ENCODE measurements at regions not wholly inside any gene's neighbourhood (a gene's known extent, or its start where the extent isn't known, plus 50 kb on each side); places are given as distances from the start of the nearest gene placed in this dataset.
"Not testable (repeated sequence)": the region's sequence is repeated elsewhere in the genome, so short reads cannot be mapped to it uniquely, and the experiment has no call there.

DNA sequence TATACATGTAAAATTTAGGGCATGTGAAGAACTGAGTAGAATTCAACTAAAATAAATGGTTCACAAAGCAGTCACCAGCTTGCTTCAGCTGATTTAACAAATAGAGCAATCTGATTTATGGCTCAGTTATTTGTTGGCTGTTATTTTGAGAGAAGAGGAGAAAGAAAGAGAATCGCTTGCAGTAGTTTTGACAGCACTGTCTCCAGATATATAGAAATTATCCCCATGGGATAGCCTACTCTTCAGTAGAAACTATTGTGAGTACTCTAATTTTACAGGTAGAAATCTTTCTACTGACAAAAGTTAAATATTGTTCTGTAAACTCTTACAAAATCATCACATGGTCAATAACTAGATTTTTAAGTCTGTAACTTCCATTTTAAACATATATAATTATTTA is 1098.2 kb downstream of the MRPL39 start:
- DNase-seq (ENCODE audit: low read depth): no peak

DNA sequence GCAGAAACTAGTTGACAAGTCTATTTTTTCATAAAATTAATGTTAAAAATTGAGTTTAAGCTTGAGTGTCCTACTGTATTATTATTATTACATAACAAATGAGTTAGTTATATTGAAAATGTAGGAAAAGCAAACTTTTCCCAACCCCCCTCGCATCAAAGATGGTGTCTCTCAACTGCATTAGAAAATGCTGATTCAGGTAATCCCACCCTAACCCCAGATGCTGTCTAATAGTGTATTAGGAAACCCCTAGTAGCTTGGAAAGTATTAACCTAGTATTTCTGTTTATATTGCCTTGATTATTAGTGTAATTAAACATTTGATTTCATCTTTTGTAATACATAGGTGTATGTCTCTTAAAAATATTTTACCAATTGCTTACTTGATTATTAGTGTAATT is 1120.3 kb downstream of the MRPL39 start:
- no peak for DNase-seq (ENCODE audit: low read depth)

DNA sequence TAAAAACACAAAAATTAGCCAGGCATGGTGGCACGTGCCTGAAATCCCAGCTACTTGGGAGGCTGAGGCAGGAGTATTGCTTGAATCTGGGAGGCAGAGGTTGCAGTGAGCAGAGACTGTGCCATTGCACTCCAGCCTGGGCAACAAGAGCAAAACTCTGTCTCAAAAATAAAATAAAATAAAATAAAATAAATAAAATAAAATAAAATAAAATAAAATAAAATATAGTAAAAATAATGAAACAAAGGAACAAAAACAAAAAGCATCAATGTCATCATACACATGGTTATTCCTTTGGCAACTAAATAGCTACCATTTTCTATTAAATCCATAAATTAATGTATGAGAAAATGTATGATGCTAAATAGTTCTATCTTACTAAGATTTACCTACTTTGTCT is 1123.9 kb downstream of the MRPL39 start:
- not testable (repeated sequence) for DNase-seq (ENCODE audit: low read depth)

DNA sequence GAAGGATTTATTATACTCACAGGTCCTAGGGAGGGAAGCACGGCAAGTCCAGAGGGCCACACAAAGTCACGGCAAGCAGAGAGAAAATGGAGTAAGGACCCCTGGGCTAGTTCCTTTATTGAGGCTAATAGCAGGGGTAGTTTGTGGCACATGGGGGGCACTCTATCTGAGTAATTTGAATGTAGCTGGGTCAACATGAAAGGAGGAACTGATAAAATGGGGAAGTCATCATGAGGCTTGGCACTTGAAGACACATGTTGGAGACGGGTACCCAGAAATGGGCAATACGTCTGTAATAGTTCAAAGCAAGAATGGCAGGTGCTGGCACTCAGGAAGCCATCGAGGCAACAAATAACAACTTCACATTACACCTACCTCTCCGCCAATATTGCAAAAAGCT is 1136.4 kb downstream of the MRPL39 start:
- DNase-seq (ENCODE audit: low read depth): no peak

DNA sequence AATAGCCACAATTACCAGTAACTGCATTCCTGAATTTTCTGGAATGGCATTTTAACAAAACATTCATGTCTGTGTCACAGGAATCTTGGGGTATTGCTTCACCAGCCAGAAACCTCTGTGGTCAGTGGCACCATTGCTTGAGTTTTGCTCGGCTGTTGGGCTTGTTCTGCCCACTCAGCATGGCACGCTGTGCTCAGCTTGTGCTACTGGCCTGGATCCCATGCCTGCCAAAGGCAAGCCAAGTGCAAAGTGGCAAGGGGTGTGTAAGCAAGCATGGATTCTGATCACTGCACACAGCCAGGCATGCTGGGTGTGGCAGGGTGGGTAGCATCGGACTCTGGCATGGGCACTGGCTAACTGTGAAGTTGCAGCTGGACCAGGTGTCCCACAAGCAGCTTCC is 1150.9 kb downstream of the MRPL39 start:
- DNase-seq (ENCODE audit: low read depth): no peak

DNA sequence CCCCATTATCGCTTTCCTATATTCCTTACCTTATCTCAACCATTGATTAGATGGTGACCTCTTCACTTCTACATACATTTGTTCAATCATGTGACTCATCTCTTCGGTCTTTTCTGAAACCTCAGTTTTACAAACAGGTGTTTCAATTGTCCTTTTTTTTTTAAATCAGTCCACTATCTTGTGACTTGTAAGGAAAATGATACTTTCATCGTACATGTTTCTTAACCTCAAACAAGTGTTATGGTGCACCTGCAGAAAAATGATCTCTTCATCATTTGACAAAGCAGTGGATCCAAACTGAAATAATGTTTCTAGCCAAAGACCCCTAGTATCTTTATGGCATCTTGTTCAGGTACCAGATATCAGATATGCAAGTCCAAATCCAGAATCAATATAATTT is 1157.2 kb downstream of the MRPL39 start:
- DNase-seq (ENCODE audit: low read depth): no peak

DNA sequence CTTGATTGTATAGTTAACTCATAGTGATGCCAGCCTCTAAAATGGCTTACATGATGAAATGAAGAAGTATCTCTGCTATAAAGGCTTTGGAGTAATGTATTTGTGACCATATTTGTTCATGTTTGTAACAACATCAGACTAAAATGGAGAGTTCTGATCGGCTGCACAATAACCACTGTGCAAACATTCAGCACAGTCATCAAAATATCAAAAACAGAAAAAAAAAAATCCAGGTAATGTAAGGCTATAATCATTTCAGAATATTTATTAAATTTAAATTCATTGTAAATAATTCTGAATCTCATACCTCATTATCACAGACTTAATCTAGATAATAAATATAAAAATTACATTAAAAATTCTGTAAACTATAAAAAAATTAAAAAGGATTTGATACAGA is 1161.8 kb downstream of the MRPL39 start:
- no peak for DNase-seq (ENCODE audit: low read depth)

DNA sequence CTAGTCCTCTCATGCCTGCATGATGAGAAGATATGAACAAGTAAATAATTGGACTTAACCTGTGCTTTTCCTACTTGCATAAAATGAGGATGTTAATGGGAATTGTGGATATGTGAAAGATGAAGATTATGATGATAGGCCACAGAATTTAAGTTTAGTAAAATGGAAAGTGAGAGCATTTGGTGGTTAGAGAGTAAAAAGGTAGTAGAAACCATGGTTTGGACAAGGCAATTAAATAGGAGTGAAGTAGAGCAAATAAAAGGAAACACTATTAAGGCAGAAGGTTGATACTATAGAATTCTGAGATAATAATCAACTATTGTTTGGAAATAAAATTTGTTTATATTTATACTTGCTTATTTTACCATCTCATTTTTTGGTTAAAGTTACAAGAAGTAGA is 1162.5 kb downstream of the MRPL39 start:
- DNase-seq (ENCODE audit: low read depth): no peak

DNA sequence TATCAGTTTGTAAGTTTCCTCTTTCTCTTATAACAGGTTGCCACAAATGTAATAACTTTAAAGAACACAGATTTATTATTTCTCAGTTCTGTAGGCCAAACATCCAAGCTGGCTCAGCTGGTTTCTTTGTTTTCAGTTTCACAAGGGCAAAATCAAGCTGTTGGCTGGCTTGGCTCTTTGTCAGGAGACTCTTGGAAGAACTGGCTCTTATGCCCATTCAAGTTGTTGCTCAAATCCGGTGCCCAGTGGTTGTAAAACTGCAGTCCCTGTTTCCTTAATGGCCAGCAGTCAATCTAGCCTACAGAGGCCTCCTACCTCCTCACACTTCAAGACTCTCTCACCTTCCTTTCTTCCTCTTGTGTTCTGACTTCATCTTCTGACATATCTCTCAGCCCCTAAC is 1171.0 kb downstream of the MRPL39 start:
- DNase-seq (ENCODE audit: low read depth): no peak

DNA sequence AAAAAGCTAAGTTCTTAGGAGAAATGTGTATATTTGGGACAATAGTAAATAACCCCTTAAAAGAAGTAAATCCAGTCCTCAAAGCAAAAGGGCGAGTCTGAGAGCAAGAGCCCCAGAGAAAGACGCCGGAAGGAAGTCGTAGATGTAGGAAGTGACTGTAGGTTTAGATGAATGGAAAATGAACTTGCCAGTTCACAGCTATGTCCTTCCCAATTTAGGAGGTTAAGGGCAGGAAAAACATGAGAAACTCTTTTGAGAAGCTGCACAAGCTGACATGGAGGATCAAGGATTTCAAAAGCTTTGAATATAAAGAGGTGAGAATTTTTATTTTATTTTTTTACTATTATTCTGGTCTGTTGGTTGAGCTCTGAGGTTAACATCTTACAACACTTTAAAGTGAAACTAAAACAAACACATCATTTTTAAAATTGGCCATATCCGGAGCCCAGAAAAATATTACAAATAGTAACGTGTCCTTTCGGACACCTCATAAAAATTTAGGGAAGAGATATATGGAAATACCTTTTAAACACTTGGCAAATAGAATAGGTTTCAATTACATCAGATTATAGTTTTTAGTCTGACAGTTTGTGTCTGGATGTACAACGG is 1178.6 kb downstream of the MRPL39 start:
- DNase-seq (ENCODE audit: low read depth): no peak

DNA sequence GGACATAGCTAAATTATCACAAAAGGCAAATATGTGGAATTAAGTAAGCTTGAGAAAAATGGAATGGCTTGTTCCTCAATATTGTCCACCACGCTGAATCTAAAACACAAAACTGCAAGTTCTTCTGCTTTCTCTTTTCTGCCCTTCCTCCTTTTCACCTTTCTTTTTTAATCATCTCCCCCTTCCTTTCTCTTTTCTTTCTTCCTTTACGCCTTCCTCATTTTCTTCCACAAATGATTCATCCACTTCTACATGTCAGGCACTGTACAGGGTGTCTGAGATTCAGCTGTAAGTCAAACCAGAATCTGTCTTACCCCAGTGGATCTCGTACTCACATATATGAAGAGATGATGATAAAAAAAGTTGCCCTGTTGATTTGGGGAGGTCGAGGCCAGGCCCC is 1182.5 kb downstream of the MRPL39 start:
- no peak for DNase-seq (ENCODE audit: low read depth)

DNA sequence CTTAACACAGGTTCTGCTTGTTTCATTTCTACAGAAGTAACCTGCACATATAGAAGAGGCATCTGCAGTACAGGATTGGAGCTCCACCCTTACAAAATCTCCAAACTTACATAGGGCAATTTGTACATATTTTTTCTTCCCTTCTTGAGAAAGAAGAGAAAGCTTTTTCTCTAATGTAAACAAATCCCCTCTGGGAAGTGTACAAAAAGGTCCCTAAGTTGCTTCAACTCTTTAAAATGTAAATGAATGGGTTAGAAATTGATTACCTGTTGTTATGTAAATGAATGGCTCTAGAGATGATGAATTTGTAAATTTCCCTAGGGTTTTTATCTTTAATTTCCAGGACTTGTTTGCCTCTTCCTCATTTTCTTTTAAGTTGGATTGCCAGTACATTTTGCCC is 1183.7 kb downstream of the MRPL39 start:
- DNase-seq (ENCODE audit: low read depth): no peak

DNA sequence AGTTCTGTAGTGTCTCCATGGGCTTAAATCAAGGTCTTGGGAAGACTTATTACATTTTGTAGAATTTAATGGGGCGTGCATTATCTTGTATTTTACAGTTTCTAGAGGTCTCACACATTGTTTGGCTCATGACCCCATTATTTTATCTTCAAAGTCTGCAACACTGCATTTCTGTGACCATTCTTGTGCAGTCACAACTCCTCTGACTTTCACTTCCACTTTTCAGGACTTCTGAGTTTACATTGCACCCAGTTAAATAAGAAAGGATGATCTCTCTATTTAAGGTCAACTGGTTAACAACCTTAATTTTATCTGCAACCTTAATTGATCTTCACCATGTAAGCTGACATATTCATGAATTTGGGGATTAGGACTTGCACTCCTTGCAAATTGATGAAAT is 1186.6 kb downstream of the MRPL39 start:
- no peak for DNase-seq (ENCODE audit: low read depth)

DNA sequence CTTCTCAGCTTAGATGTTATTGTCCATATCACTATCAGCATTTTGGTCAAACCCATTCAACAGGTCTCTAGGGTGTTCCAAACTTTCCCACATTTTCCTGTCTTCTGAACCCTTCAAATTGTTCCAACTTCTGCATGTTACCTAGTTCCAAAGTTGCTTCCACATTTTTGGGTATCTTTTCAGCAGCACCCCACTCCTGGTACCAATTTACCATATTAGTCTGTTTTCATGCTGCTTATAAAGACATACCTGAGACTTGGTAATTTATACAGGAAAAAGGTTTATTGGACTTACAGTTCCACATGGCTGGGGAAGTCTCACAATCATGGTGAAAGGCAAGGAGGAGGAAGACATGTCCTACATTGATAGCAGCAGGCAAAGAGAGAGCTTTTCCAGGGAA is 1187.6 kb downstream of the MRPL39 start:
- not testable (repeated sequence) for DNase-seq (ENCODE audit: low read depth)

DNA sequence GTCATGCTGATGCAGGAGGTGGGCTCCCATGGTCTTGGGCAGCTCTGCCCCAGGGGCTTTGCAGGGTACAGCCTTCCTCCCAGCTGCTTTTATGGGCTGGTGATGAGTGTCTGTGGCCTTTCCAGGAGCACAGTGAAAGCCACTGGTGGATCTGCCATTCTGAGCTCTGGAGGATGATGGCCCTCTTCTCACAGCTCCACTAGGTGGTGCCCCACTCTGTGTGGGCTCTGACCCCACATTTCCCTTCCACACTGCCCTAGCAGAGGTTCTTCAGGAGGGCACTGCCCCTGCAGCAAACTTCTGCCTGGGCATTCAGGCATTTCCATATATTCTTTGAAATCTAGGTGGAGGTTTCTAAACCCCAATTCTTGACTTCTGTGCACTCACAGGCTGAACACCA is 1188.6 kb downstream of the MRPL39 start:
- DNase-seq (ENCODE audit: low read depth): no peak

DNA sequence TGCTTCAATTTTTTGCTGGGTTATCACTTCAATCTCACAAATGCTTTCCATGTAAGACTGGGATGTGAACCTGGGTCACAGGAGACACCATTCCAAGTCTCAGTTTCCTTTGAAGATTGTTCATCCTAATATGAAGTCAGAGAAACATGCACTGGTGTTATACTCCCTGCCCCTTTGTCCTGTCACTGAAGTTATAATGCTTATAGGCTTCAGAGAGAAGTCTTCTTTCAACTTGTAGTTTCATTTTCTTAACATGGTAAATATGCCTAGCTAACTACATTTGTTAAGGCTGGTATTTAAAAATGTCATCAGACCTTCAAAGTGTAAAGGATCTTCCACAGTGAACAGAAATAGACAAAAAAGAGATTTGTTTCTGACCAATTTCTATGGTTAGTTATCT is 1195.9 kb downstream of the MRPL39 start:
- DNase-seq (ENCODE audit: low read depth): no peak

DNA sequence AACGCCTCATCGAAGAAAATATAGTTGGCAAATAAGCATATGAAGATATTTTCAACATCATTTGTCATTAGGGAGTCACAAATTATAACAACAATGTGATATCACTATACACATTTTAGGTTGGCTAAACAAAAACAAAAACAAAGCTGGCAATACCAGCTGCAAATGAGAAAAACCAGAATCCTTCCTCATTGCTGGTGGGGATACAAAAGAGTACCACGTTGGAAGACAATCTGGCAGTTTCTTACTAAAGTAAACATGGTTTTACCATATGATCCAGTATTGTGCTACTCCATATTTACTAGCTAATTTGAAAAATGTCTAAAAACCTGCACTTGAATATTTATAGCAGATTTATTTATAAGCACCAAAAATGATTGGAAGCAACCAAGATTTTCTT is 1204.1 kb downstream of the MRPL39 start:
- DNase-seq (ENCODE audit: low read depth): no peak

DNA sequence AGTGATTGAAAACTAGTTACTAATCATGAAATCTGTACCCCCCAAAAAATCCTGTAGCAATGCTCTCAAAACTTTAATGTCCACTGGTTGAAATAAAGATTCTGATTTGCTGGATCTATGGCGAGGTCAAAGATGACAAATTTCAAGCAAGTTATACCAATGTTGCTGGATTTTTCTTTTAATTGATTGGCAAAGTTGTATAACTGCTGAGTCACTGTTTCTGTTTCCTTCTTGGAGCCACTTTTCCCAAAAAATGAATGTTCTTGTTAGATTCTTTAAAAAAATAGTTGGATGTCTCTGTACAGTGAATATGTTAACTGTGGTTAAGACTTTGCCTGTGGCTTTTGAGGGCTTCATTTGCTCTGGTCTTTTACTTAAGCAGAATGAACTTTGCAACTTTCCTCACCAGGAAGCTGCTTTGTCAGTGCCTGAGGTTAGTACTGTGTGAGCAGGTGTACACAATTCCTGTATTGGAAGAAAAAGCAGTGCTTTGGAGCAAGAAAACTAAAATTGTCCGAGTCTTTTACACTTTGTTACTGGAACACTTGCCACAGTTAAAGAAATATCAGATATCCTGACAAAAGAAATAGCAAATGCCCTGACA is 1211.9 kb downstream of the MRPL39 start:
- no peak for DNase-seq (ENCODE audit: low read depth)

DNA sequence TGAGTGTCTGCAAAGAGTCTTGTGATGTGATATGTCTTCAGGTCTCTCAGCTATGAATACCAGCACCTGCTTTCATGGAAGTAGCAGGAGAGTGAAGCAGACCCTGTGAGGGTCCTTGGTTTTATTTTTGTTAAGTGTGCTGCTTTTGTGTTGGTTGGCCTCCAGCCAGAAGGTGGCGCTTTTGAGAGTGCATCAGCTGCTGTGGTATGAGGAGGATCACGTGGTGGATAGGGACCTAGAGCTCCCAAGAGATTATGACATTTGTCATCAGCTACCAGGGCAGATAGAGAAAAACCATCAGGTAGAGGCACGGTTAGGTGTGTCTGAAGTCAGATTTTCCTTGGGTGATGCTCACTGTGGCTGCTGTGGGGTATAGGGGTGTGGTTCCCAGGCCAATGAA is 1232.1 kb downstream of the MRPL39 start:
- no peak for DNase-seq (ENCODE audit: low read depth)

DNA sequence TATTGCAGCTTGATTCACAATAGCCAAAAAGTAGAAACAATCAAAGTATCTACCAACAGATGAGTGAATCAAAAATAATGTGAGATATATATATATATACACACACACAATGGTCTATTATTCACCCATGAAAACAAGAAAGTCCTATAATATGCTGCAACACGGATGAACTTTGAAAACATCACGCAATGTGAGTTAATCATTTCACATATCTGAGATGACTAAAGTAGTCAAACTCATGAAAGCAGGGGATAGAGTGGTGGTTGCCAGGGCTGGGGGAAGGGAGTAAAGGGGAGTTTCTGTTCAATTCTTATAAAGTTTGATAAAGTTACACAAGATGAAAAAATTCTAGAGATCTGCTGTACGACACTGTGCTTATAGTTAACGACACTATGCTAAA is 1234.8 kb downstream of the MRPL39 start:
- DNase-seq (ENCODE audit: low read depth): no peak

DNA sequence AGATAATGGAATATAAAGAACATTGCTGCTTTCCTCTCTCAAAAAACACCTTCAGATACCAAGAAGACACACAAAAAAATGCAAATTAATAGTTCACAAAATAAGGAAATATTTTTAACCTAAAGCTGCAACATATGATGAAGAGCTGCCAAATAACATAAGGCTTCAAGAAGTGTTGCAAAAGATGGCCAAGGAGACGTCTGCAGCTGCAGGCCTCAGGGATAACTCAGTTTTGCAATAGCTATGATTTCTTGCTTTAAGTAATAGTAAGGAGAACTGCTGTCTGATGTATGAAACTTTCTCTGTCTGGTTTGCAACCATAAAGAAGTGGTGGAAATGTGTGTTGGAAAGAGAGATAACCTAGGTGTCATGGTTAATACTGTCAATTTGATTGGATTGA is 1237.5 kb downstream of the MRPL39 start:
- no peak for DNase-seq (ENCODE audit: low read depth)

DNA sequence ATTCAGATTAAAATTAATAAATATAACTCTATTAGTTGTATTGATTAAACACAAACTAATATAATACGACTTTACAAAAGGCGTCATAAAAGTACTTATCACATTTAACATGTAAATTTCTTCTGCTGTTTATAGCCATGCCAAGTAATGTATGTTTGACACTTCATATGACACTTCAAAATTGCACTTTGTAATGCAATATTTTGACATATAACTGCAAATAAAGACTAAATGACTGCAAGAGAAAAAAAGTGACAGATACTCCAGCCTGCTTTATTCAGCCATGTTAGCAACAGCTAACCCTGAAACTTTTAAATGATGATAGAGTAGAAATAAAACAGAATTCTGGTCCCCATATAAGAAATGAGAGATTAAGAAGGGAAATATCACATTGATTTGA is 1238.0 kb downstream of the MRPL39 start:
- DNase-seq (ENCODE audit: low read depth): no peak

DNA sequence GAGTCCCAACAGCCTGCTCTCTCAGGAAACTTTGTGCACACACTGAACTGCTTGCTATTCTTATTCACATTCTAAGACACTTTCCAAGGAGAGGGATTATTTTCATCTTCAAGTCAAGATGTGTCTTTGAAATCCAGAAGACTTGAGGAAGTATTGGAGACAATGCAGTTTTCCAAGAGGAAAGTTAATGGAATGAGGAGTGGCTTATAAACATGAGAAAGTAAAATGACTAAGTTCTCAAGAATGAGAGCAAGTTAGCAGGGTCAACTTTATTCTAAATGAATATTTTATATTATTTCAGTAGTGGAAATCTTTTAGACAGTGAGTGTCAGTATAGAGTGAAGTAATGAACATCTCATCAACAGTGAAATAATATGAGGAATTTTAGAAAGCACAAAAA is 1239.3 kb downstream of the MRPL39 start:
- no peak for DNase-seq (ENCODE audit: low read depth)

DNA sequence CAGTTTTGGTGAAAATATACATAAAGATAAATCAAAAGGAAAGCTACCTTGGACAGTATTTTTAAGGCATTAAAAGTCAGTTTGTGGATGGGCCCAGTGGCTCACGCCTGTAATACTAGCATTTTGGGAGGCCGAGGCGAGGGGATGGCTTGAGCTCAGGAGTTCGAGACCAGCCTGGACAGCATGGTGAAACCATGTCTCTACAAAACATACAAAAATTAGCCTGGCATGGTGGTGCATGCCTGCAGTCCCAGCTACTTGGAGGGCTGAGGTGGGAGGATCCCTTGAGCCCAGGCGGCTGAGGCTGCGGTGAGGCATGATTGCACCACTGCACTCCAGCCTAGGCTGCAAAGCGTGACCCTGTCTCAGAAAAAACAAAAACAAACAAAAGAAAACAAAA is 1253.8 kb downstream of the MRPL39 start:
- no peak for DNase-seq (ENCODE audit: low read depth)

DNA sequence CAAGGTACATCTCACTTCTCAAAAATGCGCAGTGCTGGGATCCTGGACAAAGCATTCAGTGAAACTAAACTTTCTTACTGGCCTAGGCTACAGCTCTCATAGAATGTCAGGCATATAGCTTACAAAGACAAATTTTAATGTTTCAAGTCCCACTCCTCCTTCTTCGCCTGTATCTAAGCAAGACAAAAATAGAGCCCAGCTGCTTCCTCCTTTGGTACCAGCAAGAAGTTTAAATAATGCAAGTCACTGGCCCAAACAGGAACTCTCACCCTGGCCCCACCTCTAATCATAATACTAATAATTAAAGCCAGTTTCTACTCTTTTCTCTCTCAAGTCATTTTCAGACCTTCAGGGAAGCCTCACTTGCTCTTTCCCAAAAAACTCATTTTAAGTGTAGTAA is 1267.9 kb downstream of the MRPL39 start:
- DNase-seq (ENCODE audit: low read depth): no peak
